HG02763 (cell line): ENCODE measurements at regions not wholly inside any gene's neighbourhood (a gene's known extent, or its start where the extent isn't known, plus 50 kb on each side); places are given as distances from the start of the nearest gene placed in this dataset.
"Not testable (repeated sequence)": the region's sequence is repeated elsewhere in the genome, so short reads cannot be mapped to it uniquely, and the experiment has no call there.

Source experiments
- ATAC-seq: cut with Tn5 transposase; IDR thresholded peaks from one replicate; pipeline ENCODE4 v1.9.1; 2021; ENCODE audit warnings: mild to moderate bottlenecking, moderate library complexity; ENCODE audit not compliant: unreplicated experiment

DNA sequence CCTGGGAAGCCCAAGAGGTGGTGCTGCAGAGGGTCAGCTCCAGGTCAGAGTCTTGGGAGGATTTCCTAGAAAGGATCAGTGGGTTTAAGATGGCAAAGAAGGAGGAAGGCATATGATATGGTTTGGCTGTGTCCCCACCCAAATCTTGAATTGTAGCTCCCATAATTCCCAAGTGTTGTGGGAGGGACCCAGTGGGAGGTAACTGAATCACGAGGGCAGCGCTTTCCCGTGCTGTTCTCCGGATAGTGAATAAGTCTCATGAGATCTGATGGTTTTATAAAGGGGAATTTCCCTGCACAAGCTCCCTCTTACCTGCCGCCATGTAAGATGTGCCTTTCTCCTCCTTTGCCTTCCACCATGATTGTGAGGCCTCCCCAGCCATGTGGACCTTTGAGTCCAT is 240.4 kb downstream of the TOMM20 start:
- ATAC-seq: not testable (repeated sequence)

DNA sequence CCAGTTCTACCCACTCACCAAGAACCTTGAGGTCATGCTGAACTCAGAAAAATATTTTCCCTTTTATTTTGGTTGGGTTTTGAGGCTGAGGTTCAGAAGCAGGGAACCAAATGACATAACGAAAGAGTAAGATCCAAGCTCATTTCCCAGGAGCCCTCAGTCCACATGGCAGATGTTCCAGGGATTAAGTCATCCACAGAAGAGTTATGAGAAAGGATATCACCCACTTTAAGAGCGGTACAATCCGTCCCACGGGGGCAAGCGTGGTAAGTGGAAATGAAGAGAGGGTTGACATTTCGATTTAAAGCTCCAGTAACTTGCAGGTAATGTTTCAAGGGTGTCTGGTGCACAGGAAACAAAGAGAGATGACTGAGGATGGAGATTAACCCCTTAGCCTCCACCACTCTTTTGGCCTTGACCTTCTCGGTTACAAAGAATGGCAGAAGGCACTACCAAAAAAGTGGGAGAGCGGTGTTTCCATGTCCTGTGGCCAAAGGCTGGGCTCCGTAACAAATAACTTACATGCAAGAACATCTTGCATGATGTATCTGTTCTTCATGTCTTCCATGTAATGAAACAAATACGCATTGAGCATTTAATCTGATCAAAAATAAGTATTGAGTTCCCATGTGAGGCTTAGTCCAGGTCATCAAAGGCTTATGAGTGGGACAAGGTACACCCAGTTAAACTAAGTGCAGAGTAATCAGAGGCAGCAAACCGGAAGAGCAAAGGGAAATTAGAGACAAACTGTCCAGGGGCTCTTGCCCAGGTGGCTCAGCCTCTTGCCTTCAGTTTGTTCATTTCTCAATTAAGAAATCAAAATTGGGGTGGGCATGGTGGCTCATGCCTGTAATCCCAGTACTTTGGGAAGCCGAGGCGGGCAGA is 241.4 kb downstream of the TOMM20 start:
- ATAC-seq: no peak

DNA sequence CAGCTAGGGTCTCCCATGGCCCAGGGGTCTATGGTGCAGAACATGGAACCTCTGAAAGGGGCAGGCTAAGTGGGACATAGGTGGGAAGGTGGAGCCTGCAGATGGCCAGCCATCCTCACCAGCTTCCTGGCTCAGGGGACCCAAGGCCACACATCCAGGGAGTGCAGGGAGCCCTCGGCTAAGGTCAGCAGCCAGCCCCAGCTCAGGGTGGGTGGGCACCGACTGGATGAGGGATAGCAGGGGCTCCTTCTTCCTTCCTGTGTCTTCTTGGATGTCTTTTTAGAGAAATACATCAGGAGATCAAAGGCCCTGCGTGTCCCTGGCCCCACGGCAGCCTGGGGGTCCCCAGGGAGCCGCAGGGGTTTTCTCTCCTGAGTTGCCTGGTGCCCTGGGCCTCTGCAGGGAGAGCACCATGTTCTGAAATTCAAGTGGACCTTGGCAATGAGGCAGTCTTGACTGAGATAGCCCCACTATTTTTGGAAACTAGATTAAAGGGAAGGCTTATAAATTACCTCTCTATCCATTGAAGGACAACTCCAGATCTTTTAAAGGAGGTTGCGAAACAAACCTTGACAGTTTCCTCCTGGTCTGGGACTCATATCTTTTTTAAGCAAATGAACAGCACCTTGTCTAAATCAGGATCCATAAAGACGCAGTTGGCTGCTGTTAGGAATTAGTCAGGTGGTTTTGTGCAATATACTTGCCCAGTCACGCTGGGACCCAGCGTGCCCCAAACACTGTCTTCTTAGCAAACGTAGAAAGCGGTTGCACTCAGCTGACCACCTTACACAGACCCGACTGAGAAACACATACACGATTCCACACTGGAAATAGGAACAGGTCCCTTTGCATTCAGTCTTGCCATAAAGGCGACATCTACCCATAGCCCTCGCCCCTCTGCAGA is 242.3 kb downstream of the TOMM20 start:
- no peak for ATAC-seq

DNA sequence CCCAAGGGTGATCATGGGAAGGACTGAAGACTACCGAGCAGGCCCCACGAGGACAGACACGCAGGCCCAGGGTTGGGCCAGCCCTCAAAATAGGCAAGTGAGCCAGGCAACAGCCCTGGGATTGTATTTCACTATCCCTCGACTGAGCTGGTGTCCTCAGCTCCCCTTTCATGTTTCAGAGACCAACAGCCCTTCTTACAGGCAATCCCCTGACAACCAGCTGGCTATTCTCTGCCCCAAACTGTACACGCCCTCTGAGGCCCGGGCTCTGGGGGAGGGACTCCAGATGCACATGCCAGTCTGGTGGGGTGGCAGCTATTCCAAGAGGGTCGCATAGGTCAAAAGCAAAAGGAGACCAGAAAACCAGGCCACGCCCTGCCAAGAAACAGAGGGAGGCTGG is 243.0 kb downstream of the TOMM20 start:
- no peak for ATAC-seq

DNA sequence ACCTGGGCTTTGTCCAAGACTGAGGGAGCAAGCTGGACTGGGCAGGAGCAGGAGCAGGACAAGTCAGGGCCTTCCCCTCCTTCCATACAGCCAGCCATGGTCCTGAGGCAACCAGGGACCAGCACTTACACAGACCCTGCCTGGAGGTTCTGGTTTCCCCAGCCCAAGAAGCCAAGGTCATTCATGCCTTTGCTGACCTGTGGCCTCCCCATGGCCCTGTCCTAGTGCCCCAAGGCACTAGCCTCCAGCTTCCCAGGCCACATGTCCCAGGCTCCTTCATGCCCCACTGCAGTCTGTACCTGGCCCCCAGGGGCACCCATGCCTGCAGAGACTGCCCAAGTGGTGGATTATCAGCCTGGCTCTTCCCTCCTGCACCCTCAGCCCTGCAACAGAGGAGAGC is 243.9 kb downstream of the TOMM20 start:
- ATAC-seq: no peak

DNA sequence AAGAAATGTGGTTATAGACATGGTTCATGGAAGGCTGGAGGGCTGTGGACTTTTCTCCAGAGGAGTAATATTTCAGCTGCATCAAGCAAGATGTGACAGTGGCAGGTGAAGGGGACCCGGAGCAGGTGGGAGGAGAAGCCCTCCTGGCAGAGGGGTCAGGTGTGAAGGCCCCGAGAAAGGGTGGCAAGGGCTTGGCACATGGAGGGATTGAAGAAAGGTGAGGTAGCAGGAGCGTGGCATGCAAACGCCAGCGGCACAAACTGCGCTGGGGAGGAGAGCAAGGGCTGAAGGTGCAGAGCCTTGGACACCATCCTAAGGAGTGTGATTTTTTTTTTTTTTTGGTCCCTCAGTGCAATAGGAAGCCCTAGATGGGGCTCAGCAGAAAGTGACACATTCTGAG is 244.6 kb downstream of the TOMM20 start:
- ATAC-seq: no peak

DNA sequence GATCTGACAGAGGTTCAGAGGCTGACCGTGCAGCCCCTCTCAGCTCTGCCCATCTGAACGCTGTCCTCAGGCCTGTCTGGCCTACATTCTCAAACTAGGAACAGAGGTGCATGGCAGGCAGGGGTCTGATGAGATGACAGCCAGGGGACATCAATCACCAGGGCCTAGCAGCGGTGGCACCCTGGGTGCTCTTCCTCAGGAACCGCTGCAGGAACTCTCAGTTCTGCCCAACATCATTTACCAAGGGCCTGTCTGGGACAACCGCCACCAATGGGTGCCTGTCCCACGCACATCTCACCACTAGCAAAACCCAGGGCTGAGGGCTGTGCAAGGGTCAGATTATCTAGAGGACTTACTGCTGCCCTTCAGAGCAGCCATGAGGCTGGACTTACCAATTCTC is 245.7 kb downstream of the TOMM20 start:
- no peak for ATAC-seq

DNA sequence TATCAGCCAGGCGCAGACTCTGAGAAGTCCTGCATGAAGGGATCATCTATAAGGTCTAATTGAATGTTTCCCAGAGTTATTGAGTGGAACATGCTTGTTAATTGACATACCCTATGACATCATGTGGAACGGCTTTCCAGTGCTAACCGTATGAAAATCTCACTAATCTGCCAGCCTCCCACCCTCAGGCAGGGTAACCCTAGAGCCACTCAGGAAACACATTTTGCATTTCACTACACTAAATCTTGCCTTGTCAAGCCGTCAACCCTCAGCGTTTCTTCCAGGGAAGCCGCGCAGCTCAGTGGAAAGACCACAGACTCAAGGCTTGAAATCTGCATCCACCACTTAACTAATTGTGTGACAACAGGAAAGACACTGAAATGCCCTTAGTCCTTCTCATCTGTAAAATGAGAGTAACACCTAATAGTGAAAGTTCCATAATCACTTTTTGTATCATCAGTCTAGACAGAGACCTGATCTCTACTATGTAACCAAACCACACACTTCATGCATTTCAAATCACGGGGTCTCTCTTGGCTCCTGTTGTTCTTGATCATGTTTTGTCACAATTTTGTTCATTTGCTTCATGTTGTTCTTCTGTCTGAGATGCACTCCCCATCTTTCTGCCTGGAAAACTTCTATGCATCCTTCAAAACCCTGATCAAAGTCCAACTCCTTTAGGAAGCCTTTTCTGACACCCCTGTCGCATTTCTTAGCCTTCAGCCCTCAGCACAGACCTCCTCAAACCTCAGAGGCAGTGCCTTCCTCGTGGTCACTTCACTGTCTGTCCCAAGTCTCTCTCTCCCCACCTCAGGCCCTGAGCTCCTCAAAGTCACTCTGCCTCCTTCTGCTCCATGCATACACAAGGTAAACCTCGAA is 246.5 kb downstream of the TOMM20 start:
- peak; percentile 67 for ATAC-seq

DNA sequence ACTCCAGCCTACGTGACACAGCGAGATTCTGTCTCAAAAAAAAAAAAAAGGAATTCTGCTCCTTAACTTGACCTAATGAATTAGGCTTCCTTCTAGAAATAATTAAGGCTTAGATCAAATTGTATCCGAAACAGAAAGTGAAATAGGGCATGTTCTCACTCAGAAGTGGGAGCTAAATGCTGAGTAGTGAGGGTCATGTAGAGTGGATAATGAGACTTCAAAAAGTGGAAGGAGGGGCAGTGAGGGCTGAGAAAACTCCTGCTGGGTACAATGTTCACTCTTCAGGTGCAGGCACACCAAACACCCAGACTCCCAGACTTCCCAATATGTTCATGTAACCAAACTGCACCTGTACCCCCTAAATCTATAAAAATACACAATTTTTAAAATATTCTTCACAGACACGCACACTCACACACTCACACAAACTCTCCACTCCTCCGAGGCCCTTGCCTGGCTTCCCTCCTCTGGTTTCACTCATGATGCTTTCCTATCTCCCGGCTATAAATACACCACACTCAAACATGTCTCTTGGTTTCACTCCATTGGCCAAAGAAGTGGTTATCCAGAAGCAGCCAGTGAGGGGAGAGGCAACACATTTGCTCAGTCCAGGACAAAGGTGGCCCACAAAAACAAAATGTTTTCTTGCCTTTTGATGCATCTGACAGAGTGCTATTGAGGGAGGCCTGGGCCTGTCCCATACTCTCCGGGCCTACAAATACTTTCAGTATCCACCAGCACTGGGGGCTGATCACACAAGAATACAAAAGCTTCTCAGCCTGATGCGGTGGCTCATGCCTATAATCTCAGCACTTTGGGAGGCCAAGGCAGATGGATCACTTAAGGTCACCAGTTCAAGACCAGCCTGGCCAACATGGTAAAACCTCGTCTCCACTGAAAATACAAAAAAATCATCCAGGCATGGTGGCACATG is 249.2 kb downstream of the TOMM20 start:
- ATAC-seq: no peak

DNA sequence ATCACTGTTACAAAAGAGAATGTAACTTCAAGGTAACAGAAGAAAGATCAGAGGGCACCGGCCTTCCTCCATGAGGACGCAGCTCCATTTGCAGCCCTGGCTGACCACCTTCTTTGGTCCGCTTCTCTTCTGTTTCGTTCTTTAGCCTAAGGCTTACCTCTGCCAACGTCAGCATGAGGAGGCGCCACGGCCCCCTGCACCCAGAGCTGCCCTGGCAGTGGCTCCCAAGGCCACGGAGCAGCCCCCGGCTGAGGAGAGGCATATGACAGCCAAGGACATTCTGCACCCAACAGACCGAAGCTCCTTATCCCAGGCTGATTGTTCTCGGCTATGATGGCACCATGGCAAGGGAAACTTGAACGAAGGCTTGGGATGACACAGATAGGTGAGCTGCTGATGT is 250.3 kb downstream of the TOMM20 start:
- no peak for ATAC-seq

DNA sequence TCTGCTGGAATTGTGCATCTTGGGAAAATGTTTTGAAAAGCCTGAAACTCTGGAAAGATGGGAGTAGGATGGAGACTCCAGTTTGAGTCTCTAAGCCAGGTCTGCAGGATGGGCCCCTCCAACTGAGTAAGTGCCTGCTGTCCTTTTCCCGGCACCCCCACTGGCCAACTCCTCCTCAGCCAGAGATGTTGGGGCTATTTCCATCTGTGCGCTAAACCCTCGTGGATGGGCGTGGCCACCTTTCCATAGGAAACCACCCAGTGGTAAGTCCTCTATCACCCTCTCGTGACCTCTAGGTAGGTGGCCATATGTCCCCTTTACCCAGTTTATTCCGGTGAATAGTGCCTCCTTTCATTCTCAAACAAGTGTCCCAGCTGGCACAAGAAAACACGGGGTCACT is 250.9 kb downstream of the TOMM20 start:
- no peak for ATAC-seq

DNA sequence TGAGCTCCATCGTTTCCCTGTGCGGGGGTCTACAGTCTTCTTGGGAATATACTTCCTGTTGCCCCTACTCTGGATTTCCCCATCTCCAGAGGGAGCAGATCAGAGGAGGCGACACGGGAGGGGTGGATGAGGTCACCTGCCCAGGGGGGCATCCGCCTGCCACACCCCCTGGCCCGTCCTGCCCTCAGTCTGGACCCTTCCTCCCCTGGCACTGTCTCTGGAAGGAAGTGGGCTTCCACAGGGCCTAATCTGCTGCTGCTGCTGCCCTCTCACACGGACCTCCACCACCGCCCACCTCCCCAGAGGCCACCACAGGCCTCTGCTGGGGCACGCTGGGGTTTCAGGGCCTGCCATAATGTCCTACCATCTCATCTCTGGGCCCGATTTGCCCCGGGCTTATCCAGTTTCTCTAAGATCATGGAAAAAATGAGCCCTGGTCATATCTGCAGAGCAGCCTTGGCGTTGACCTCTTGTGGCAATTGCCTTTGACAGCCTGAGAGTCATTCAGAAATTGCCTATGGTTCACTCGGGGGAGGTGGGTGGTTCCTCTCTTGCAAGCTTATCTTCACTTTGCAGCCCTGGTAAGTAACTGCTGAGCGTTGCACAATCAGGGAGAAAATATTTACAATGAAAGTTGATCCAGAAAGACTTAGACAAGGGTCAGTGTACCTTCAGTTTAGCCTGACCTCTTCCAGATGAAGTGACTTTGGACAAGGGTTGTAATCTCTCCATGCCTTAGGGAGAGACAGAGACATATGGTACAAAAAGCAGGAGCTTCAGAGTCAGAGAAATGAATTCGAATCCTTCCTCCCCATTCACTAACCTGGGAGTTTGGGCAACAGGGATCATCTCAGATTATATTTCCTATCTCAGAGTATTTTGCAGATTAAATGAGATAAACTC is 252.4 kb downstream of the TOMM20 start:
- no peak for ATAC-seq

DNA sequence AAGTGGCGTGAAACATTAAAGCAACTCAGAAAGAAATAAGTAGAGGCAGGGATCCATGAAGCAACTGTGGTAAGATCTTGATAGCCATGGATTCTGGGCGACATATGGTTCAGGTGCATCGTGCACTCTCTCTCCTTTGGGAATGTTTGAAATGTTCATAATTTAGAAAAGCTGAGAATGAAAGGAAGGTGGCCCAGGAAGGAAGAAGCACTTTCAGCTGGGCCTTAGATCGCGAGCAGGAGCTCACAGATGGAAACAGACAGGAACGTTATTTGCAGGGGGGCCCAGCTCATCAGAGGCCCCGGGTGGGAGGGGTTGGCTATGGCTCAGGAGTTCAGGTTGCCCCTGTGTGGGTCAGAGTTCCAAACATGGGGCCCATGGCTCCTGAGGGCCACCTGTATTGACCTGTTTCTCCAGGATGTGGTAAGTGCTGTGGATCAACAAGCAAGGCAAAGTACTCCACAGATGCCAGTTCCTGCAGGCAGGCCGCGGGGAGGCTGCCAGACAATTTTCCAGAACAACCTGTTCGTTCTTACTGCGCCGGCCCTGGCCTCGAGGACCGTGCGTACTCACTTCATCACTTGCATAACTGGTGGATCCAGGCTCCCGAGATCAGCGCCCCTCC is 253.2 kb downstream of the TOMM20 start:
- no peak for ATAC-seq

DNA sequence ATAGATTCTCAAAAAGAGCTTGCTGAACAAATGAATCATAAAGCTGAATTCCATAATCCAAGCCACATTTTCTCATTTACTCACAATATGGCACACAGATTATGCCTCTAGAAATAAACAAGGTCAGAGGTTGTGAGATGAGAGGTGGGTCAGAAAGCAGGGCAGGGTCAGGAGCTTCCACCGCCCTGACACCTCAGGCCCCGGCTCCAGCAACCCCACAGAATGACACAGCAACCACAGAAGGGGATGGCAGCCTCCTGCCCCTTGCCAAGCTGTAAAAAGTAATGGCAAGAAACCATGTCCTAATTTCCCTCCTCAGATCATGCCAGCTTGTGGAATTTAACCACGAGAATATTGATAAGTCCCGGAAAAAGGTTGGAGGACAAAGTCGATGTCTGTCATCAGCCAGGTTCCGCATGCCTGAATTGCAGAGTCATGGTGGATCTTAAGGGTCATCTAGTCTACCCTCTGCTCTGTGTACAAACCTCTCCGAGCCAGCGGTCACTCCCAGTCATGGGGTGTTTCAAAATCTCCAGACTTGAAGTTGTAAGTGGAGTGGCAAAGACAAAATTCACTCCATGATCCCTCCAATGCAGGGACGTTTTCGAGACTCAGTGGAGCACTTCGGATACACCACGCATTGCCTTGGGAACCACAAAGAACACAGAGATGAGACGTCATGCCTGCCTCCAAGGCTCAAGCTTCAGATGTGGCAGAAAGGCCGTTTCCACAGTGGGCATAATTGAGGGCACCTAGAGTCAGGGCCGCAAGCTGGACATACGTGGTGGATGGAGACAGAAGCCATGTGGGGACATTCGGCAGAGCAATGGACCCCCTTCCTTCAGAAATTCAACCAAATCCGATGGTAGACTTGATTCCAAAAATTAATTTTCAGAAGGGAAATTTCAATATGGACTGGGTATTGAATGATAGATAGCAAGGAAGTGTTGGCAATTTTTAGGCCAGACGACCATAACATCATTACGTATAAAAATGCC is 254.0 kb downstream of the TOMM20 start:
- no peak for ATAC-seq

DNA sequence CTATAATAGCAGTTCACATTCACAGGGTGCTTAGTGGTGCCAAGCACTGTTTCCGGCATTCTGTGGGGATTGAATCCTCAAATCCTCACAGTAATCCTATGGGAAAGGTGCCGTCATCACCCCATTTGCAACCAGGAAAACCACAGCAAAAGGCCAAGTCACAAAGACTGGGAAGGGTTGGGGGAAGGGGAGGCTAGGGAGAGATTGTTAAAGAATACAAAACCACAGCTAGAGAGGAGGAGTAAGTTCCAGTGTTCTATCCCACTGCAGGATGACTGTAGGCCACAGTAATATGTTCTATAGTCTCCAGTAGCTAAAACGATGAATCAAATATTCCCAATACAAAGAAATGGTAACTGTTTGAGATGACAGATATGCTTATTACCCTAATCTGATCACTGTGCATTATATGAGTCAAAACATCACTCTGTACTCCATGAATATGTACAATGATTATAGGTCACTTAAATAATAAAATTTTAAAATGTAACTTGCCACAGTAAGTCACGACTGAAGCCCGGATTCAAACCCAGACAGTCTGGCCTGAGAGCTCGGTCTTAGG is 256.8 kb downstream of the TOMM20 start:
- ATAC-seq: no peak

DNA sequence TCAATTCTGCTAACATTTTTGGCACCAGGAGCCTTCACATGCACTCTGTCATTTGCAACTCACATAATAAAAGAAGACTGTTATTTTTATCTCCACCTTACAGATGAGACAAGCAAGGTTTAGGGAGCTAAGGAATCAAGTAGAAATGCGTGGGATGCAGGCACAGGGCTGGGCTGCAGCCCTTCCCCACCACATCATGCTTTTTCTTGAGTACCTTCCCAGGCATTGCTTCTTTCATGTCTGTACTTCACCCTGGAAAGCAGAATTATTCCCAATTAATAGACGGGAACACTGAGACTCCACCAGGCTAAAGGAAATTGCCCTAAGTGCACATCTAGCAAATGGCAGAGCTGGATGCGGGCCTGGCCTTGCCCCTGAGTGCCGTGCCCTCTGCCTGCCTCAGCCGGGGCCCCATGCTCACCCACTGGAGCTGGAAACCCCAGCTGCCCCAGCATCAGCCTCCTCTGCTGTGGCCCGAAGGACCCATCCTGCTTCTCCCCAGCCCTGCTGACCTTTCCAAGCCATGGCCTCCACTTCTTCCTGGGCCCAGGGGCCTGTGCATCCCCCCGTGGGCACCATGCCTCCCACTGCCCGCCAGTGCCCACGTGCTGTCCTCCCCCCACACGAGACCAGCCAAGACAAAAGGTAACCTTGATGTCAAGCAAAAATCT is 257.5 kb downstream of the TOMM20 start:
- no peak for ATAC-seq
